Activated CD4-positive, alpha-beta memory T cell treated with anti-CD3 and anti-CD28 coated beads for 36 hours (primary cell): ENCODE measurements at regions not wholly inside any gene's neighbourhood (a gene's known extent, or its start where the extent isn't known, plus 50 kb on each side); places are given as distances from the start of the nearest gene placed in this dataset.

Experiments
- CTCF ChIA-PET: fragments of 350-600 bp; sonication (Branson Sonifier 250); formaldehyde crosslinking; loops from one replicate; lab custom pipeline; 2021; ENCODE audit warnings: antibody characterized with exemption, inconsistent platforms; lab: Charles Lee
- POLR2A ChIA-PET: fragments of 350-600 bp; sonication (Branson Sonifier 250); formaldehyde crosslinking; loops from one replicate; lab custom pipeline; 2021; ENCODE audit warnings: antibody characterized with exemption; lab: Charles Lee
- DNase-seq: peaks from one replicate; pipeline ENCODE4 v3.0.0-alpha.2; 2020
- H3K27ac Mint-ChIP-seq: one replicate; pipeline ENCODE4 v1.8.0; 2021; ENCODE audit warnings: mixed read lengths
- H3K27me3 Mint-ChIP-seq: one replicate; pipeline ENCODE4 v1.8.0; 2021; ENCODE audit warnings: mixed read lengths
- H3K36me3 Mint-ChIP-seq: one replicate; pipeline ENCODE4 v1.8.0; 2021; ENCODE audit warnings: mixed read lengths
- H3K4me1 Mint-ChIP-seq: one replicate; pipeline ENCODE4 v1.8.0; 2021; ENCODE audit warnings: low read depth, mixed read lengths
- H3K4me3 Mint-ChIP-seq: one replicate; pipeline ENCODE4 v1.8.0; 2021; ENCODE audit warnings: mild to moderate bottlenecking, mixed read lengths
- H3K9me3 Mint-ChIP-seq: one replicate; pipeline ENCODE4 v1.8.0; 2021; ENCODE audit warnings: mixed read lengths
- intact Hi-C: fragments of 100-400 bp; cut with micrococcal nuclease; formaldehyde crosslinking; loops from one replicate; pipeline ENCODE4 v1.15.1; 2023

GRCh38 chr11:16454289-16454863, 98.0 kb upstream of the SOX6 start:
- Mint-ChIP-seq H3K36me3 (no peaks in the 10 kb centered on the region), H3K9me3 (peaks cover 6% of the 10 kb centered on the region), H3K4me3 (no peak overlapping the region), H3K4me1 (no peaks in the 10 kb centered on the region), H3K27me3 (no peaks in the 10 kb centered on the region), H3K27ac (no peak overlapping the region)
- no peak for DNase-seq
- CTCF ChIA-PET, result no interaction called here
- POLR2A ChIA-PET, result no interaction called here
- intact Hi-C loops, result no loop called here

GRCh38 chr11:16448123-16448717, 91.9 kb upstream of the SOX6 start:
- POLR2A ChIA-PET, result no interaction called here
- Mint-ChIP-seq H3K4me1 (no peaks in the 10 kb centered on the region), H3K27ac (no peak overlapping the region), H3K4me3 (no peak overlapping the region), H3K27me3 (no peaks in the 10 kb centered on the region), H3K9me3 (peaks cover 6% of the 10 kb centered on the region), H3K36me3 (no peaks in the 10 kb centered on the region)
- CTCF ChIA-PET, result interaction anchor here (1.1 kb wide), 1 partner anchor 159 kb away, joined by 9 read pairs; no protein-coding TSS in a partner anchor
- no peak for DNase-seq
- intact Hi-C loops, result no loop called here

GRCh38 chr11:16441461-16441860, 85.1 kb upstream of the SOX6 start:
- ChIA-PET POLR2A (no interaction called here), CTCF (no interaction called here)
- Mint-ChIP-seq H3K9me3 (peaks cover 1% of the 10 kb centered on the region), H3K27ac (no peak overlapping the region), H3K27me3 (no peaks in the 10 kb centered on the region), H3K4me3 (no peak overlapping the region), H3K36me3 (no peaks in the 10 kb centered on the region), H3K4me1 (no peaks in the 10 kb centered on the region)
- intact Hi-C loops, result no loop called here
- no peak for DNase-seq

- intact Hi-C loops, result no loop called here
- CTCF ChIA-PET, result no interaction called here
- H3K4me1 Mint-ChIP-seq, result no peaks in the 10 kb centered on the region
- no peaks in the 10 kb centered on the region for H3K36me3 Mint-ChIP-seq
- POLR2A ChIA-PET, result no interaction called here
- H3K27me3 Mint-ChIP-seq, result no peaks in the 10 kb centered on the region
- peaks cover 5% of the 10 kb centered on the region for H3K9me3 Mint-ChIP-seq
- no peak overlapping the region for H3K27ac Mint-ChIP-seq
- H3K4me3 Mint-ChIP-seq, result no peak overlapping the region
- no peak for DNase-seq
Observed at GRCh38 chr11:16440136-16440535, 83.8 kb upstream of the SOX6 start.

- POLR2A ChIA-PET, result no interaction called here
- no peaks in the 10 kb centered on the region for H3K27me3 Mint-ChIP-seq
Observed at GRCh38 chr11:16434036-16434435, 77.7 kb upstream of the SOX6 start.

GRCh38 chr11:16430674-16431073, 74.3 kb upstream of the SOX6 start:
- ChIA-PET POLR2A (no interaction called here), CTCF (no interaction called here)
- intact Hi-C loops, result no loop called here
- Mint-ChIP-seq H3K4me3 (no peak overlapping the region), H3K36me3 (no peaks in the 10 kb centered on the region), H3K27me3 (no peaks in the 10 kb centered on the region), H3K4me1 (no peaks in the 10 kb centered on the region), H3K9me3 (peaks cover 22% of the 10 kb centered on the region), H3K27ac (no peak overlapping the region)
- no peak for DNase-seq

More at GRCh38 chr11:16434036-16434435, 77.7 kb upstream of the SOX6 start:
- DNase-seq, result no peak
- H3K4me1 Mint-ChIP-seq, result no peaks in the 10 kb centered on the region
- peaks cover 15% of the 10 kb centered on the region for H3K9me3 Mint-ChIP-seq
- no peaks in the 10 kb centered on the region for H3K36me3 Mint-ChIP-seq
- CTCF ChIA-PET, result no interaction called here
- intact Hi-C loops, result no loop called here
- no peak overlapping the region for H3K4me3 Mint-ChIP-seq
- H3K27ac Mint-ChIP-seq, result no peak overlapping the region

GRCh38 chr11:16421826-16422225, 65.5 kb upstream of the SOX6 start:
- Mint-ChIP-seq H3K36me3 (no peaks in the 10 kb centered on the region), H3K27me3 (no peaks in the 10 kb centered on the region), H3K27ac (no peak overlapping the region), H3K9me3 (peaks cover 14% of the 10 kb centered on the region), H3K4me1 (no peaks in the 10 kb centered on the region), H3K4me3 (no peak overlapping the region)
- no peak for DNase-seq
- POLR2A ChIA-PET, result no interaction called here
- CTCF ChIA-PET, result no interaction called here
- intact Hi-C loops, result no loop called here

GRCh38 chr11:16418428-16419097, 62.2 kb upstream of the SOX6 start:
- Mint-ChIP-seq H3K27ac (no peak overlapping the region), H3K9me3 (peaks cover 4% of the 10 kb centered on the region), H3K27me3 (no peaks in the 10 kb centered on the region), H3K4me3 (no peak overlapping the region), H3K36me3 (no peaks in the 10 kb centered on the region), H3K4me1 (no peaks in the 10 kb centered on the region)
- ChIA-PET POLR2A (no interaction called here), CTCF (no interaction called here)
- DNase-seq, result no peak
- intact Hi-C loops, result no loop called here

GRCh38 chr11:16412525-16413172, 56.3 kb upstream of the SOX6 start:
- no peak for DNase-seq
- Mint-ChIP-seq H3K4me1 (no peaks in the 10 kb centered on the region), H3K27ac (no peak overlapping the region), H3K4me3 (no peak overlapping the region), H3K36me3 (no peaks in the 10 kb centered on the region), H3K9me3 (peaks cover 7% of the 10 kb centered on the region), H3K27me3 (no peaks in the 10 kb centered on the region)
- intact Hi-C loops, result no loop called here
- ChIA-PET POLR2A (no interaction called here), CTCF (no interaction called here)

- H3K4me1 Mint-ChIP-seq, result no peaks in the 10 kb centered on the region
- H3K36me3 Mint-ChIP-seq, result no peaks in the 10 kb centered on the region
- DNase-seq, result no peak
- intact Hi-C loops, result no loop called here
- ChIA-PET POLR2A (no interaction called here), CTCF (no interaction called here)
- H3K27ac Mint-ChIP-seq, result no peak overlapping the region
- H3K4me3 Mint-ChIP-seq, result no peak overlapping the region
- H3K9me3 Mint-ChIP-seq, result peaks cover 11% of the 10 kb centered on the region
- no peaks in the 10 kb centered on the region for H3K27me3 Mint-ChIP-seq
Observed at GRCh38 chr11:16410479-16410878, 54.1 kb upstream of the SOX6 start.

GRCh38 chr11:16408619-16409018, 52.3 kb upstream of the SOX6 start:
- H3K27me3 Mint-ChIP-seq, result no peaks in the 10 kb centered on the region
- no peak for DNase-seq
- intact Hi-C loops, result no loop called here
- H3K36me3 Mint-ChIP-seq, result no peaks in the 10 kb centered on the region
- ChIA-PET POLR2A (no interaction called here), CTCF (no interaction called here)
- peaks cover 11% of the 10 kb centered on the region for H3K9me3 Mint-ChIP-seq
- H3K4me1 Mint-ChIP-seq, result no peaks in the 10 kb centered on the region
- no peak overlapping the region for H3K27ac Mint-ChIP-seq
- H3K4me3 Mint-ChIP-seq, result no peak overlapping the region

- H3K27me3 Mint-ChIP-seq, result no peaks in the 10 kb centered on the region
- H3K4me3 Mint-ChIP-seq, result no peak overlapping the region
- H3K27ac Mint-ChIP-seq, result no peak overlapping the region
- no peak for DNase-seq
- ChIA-PET CTCF (no interaction called here), POLR2A (no interaction called here)
- no peaks in the 10 kb centered on the region for H3K36me3 Mint-ChIP-seq
- H3K9me3 Mint-ChIP-seq, result peaks cover 14% of the 10 kb centered on the region
- no peaks in the 10 kb centered on the region for H3K4me1 Mint-ChIP-seq
- intact Hi-C loops, result no loop called here
Observed at GRCh38 chr11:16406226-16406625, 49.9 kb upstream of the SOX6 start.
